NCI-H1694 treated with DMSO at 0.1 percent for 48 hours (cell line): ENCODE measurements at regions not wholly inside any gene's neighbourhood (a gene's known extent, or its start where the extent isn't known, plus 50 kb on each side); places are given as distances from the start of the nearest gene placed in this dataset.
"Not testable (repeated sequence)": the region's sequence is repeated elsewhere in the genome, so short reads cannot be mapped to it uniquely, and the experiment has no call there.

Source experiments
- DNase-seq: peaks from one replicate; lab custom pipeline; 2025; lab: John Stamatoyannopoulos, UW

- no peak for DNase-seq
Observed at GRCh38 chr1:101420406-101420805, 183.6 kb downstream of the S1PR1 start.

GRCh38 chr1:101428083-101428482 lies 191.3 kb downstream of the S1PR1 start:
- not testable (repeated sequence) for DNase-seq

- no peak for DNase-seq
Observed at GRCh38 chr1:101428562-101428961, 191.7 kb downstream of the S1PR1 start.

GRCh38 chr1:101431956-101432510 lies 195.2 kb downstream of the S1PR1 start:
- no peak for DNase-seq

GRCh38 chr1:101435831-101436511 lies 199.2 kb downstream of the S1PR1 start:
- no peak for DNase-seq

GRCh38 chr1:101437800-101438199 lies 201.0 kb downstream of the S1PR1 start:
- DNase-seq = no peak

GRCh38 chr1:101438359-101438758 lies 201.5 kb downstream of the S1PR1 start:
- DNase-seq = no peak

- no peak for DNase-seq
Observed at GRCh38 chr1:101440485-101440884, 203.7 kb downstream of the S1PR1 start.

- DNase-seq = no peak
Observed at GRCh38 chr1:101444381-101444780, 207.6 kb downstream of the S1PR1 start.

- no peak for DNase-seq
Observed at GRCh38 chr1:101444873-101445618, 208.2 kb downstream of the S1PR1 start.

- no peak for DNase-seq
Observed at GRCh38 chr1:101448018-101448417, 211.2 kb downstream of the S1PR1 start.

- not testable (repeated sequence) for DNase-seq
Observed at GRCh38 chr1:101450691-101451090, 213.9 kb downstream of the S1PR1 start.

GRCh38 chr1:101451888-101452287 lies 215.1 kb downstream of the S1PR1 start:
- DNase-seq = no peak

GRCh38 chr1:101452825-101453224 lies 216.0 kb downstream of the S1PR1 start:
- DNase-seq = no peak

GRCh38 chr1:101453844-101454243 lies 217.0 kb downstream of the S1PR1 start:
- no peak for DNase-seq

GRCh38 chr1:101455166-101455565 lies 218.3 kb downstream of the S1PR1 start:
- no peak for DNase-seq

GRCh38 chr1:101460739-101461138 lies 223.9 kb downstream of the S1PR1 start:
- DNase-seq = no peak

GRCh38 chr1:101463195-101463594 lies 226.4 kb downstream of the S1PR1 start:
- no peak for DNase-seq

GRCh38 chr1:101465941-101466340 lies 229.1 kb downstream of the S1PR1 start:
- no peak for DNase-seq

- no peak for DNase-seq
Observed at GRCh38 chr1:101474039-101474665, 237.3 kb downstream of the S1PR1 start.

GRCh38 chr1:101476541-101476940 lies 239.7 kb downstream of the S1PR1 start:
- no peak for DNase-seq

GRCh38 chr1:101479945-101480344 lies 243.1 kb downstream of the S1PR1 start:
- no peak for DNase-seq

GRCh38 chr1:101482306-101482705 lies 245.5 kb downstream of the S1PR1 start:
- DNase-seq = no peak
